ENCODE measurements at regions not wholly inside any gene's neighbourhood (a gene's known extent, or its start where the extent isn't known, plus 50 kb on each side); places are given as distances from the start of the nearest gene placed in this dataset.

DNA sequence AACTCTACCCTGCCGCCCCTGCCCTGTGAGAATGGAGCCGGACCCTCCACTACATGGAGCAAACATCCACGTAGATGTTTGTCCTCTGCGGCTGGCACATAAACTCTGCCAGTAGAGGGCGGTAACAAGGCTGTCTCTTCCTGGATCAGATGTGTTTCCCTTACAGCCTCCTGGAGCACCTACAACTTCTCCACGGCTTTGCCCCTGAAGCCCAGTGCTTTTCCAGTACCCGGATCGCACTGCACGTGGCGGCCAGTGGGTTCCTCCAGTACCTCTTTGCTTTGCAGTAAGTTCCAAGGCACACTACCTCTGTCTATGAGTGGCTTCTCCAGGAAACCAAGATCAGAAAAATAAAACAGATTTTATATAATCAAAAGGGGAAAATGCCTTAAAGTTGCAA lies 651.3 kb downstream of the DCDC2C start:
- no peak for TF ChIP-seq POLR2A (IDR thresholded peaks at IDR 0.05)
- TF ChIP-seq, protein P1, sequence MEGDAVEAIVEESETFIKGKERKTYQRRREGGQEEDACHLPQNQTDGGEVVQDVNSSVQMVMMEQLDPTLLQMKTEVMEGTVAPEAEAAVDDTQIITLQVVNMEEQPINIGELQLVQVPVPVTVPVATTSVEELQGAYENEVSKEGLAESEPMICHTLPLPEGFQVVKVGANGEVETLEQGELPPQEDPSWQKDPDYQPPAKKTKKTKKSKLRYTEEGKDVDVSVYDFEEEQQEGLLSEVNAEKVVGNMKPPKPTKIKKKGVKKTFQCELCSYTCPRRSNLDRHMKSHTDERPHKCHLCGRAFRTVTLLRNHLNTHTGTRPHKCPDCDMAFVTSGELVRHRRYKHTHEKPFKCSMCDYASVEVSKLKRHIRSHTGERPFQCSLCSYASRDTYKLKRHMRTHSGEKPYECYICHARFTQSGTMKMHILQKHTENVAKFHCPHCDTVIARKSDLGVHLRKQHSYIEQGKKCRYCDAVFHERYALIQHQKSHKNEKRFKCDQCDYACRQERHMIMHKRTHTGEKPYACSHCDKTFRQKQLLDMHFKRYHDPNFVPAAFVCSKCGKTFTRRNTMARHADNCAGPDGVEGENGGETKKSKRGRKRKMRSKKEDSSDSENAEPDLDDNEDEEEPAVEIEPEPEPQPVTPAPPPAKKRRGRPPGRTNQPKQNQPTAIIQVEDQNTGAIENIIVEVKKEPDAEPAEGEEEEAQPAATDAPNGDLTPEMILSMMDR (IDR thresholded peaks at IDR 0.05), result no peak

All from lower leg skin (tissue), 3 donors.